ENCODE measurements at regions not wholly inside any gene's neighbourhood (a gene's known extent, or its start where the extent isn't known, plus 50 kb on each side); places are given as distances from the start of the nearest gene placed in this dataset.

- Histone ChIP-seq H3K27ac (no peak overlapping the region), H3K4me3 (no peak overlapping the region), H3K4me1 (no peaks in the 10 kb centered on the region), H3K9me3 (no peaks in the 10 kb centered on the region), H3K27me3 (no peaks in the 10 kb centered on the region), H3K36me3 (ENCODE audit: low read depth, missing control alignments) (no peaks in the 10 kb centered on the region)
- TF ChIP-seq POLR2A (IDR thresholded peaks at IDR 0.05) (no peak), CTCF (IDR thresholded peaks at IDR 0.05) (no peak)
- 86 to 92% methylated on average over 4 of the region's 4 CpGs for WGBS, 2 donors
- no peak for DNase-seq
- intact Hi-C loops (cut with DNase I; ENCODE audit: low total_unique reads) = no loop called here
Measured at GRCh38 chr9:27925815-27926214, 352.5 kb upstream of the C9orf72 start.

GRCh38 chr9:27929841-27930240 lies 356.6 kb upstream of the C9orf72 start:
- 26 to 41% methylated on average over 2 of the region's 2 CpGs for WGBS, 2 donors
- Histone ChIP-seq H3K27me3 (no peaks in the 10 kb centered on the region), H3K9me3 (no peaks in the 10 kb centered on the region), H3K27ac (no peak overlapping the region), H3K4me3 (no peak overlapping the region), H3K4me1 (no peaks in the 10 kb centered on the region), H3K36me3 (ENCODE audit: low read depth, missing control alignments) (no peaks in the 10 kb centered on the region)
- intact Hi-C loops (cut with DNase I; ENCODE audit: low total_unique reads) = no loop called here
- no peak for DNase-seq
- no peak for TF ChIP-seq CTCF (IDR thresholded peaks at IDR 0.05)
- no peak for TF ChIP-seq POLR2A (IDR thresholded peaks at IDR 0.05)

GRCh38 chr9:27933210-27934025 lies 360.1 kb upstream of the C9orf72 start:
- H3K4me3 ChIP-seq = no peak overlapping the region
- H3K27ac ChIP-seq = no peak overlapping the region
- no peaks in the 10 kb centered on the region for H3K27me3 ChIP-seq
- 64 to 68% methylated on average over 6 of the region's 6 CpGs for WGBS, 2 donors
- intact Hi-C loops (cut with DNase I; ENCODE audit: low total_unique reads) = no loop called here
- no peaks in the 10 kb centered on the region for H3K36me3 ChIP-seq (ENCODE audit: low read depth, missing control alignments)
- H3K9me3 ChIP-seq = no peaks in the 10 kb centered on the region
- no peak for DNase-seq
- TF ChIP-seq CTCF (IDR thresholded peaks at IDR 0.05) (no peak), POLR2A (IDR thresholded peaks at IDR 0.05) (no peak)
- no peaks in the 10 kb centered on the region for H3K4me1 ChIP-seq

GRCh38 chr9:27934471-27934870 lies 361.2 kb upstream of the C9orf72 start:
- no peak overlapping the region for H3K27ac ChIP-seq

More at GRCh38 chr9:27934471-27934870, 361.2 kb upstream of the C9orf72 start:
- no peaks in the 10 kb centered on the region for H3K27me3 ChIP-seq
- H3K36me3 ChIP-seq (ENCODE audit: low read depth, missing control alignments) = no peaks in the 10 kb centered on the region
- no peak for TF ChIP-seq CTCF (IDR thresholded peaks at IDR 0.05)
- TF ChIP-seq POLR2A (IDR thresholded peaks at IDR 0.05) = no peak
- no peak overlapping the region for H3K4me3 ChIP-seq
- intact Hi-C loops (cut with DNase I; ENCODE audit: low total_unique reads) = no loop called here
- WGBS, 2 donors = 76 to 78% methylated on average over 5 of the region's 5 CpGs
- no peaks in the 10 kb centered on the region for H3K9me3 ChIP-seq
- H3K4me1 ChIP-seq = no peaks in the 10 kb centered on the region
- no peak for DNase-seq

Measured in testis (tissue), 2 donors.